ENCODE measurements at regions not wholly inside any gene's neighbourhood (a gene's known extent, or its start where the extent isn't known, plus 50 kb on each side); places are given as distances from the start of the nearest gene placed in this dataset.

GRCh38 chr9:87255431-87256155 lies 242.1 kb upstream of the DAPK1 start:
- TF ChIP-seq, protein P1, sequence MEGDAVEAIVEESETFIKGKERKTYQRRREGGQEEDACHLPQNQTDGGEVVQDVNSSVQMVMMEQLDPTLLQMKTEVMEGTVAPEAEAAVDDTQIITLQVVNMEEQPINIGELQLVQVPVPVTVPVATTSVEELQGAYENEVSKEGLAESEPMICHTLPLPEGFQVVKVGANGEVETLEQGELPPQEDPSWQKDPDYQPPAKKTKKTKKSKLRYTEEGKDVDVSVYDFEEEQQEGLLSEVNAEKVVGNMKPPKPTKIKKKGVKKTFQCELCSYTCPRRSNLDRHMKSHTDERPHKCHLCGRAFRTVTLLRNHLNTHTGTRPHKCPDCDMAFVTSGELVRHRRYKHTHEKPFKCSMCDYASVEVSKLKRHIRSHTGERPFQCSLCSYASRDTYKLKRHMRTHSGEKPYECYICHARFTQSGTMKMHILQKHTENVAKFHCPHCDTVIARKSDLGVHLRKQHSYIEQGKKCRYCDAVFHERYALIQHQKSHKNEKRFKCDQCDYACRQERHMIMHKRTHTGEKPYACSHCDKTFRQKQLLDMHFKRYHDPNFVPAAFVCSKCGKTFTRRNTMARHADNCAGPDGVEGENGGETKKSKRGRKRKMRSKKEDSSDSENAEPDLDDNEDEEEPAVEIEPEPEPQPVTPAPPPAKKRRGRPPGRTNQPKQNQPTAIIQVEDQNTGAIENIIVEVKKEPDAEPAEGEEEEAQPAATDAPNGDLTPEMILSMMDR (IDR thresholded peaks at IDR 0.05) = no peak
- Histone ChIP-seq H3K9me3 (ENCODE audit: control insufficient read depth, insufficient read depth, low read length) (no peaks in the 10 kb centered on the region), H3K4me3 (ENCODE audit: low read length) (no peak overlapping the region), H3K27me3 (ENCODE audit: control insufficient read depth, insufficient read depth, low read length) (no peaks in the 10 kb centered on the region), H3K27ac (ENCODE audit: low read length) (no peak overlapping the region), H3K36me3 (ENCODE audit: control insufficient read depth, insufficient read depth, low read length) (no peaks in the 10 kb centered on the region), H3K4me1 (ENCODE audit: control insufficient read depth, insufficient read depth, low read length) (no peaks in the 10 kb centered on the region)
- H3K4me3 Mint-ChIP-seq = no peak overlapping the region
- H3K9me3 Mint-ChIP-seq = no peaks in the 10 kb centered on the region
- H3K4me1 Mint-ChIP-seq = no peaks in the 10 kb centered on the region
- WGBS (ENCODE audit: insufficient coverage) = 75% methylated on average over 11 of the region's 11 CpGs
- intact Hi-C loops (cut with micrococcal nuclease) = no loop called here
- H3K27me3 Mint-ChIP-seq (ENCODE audit: low read depth in 2 of 2) = peaks cover 9 to 39% of the 10 kb centered on the region in 2 donors
- H3K36me3 Mint-ChIP-seq = no peaks in the 10 kb centered on the region
- H3K27ac Mint-ChIP-seq = no peak overlapping the region
- ATAC-seq = no peak
- no peak for DNase-seq

DNA sequence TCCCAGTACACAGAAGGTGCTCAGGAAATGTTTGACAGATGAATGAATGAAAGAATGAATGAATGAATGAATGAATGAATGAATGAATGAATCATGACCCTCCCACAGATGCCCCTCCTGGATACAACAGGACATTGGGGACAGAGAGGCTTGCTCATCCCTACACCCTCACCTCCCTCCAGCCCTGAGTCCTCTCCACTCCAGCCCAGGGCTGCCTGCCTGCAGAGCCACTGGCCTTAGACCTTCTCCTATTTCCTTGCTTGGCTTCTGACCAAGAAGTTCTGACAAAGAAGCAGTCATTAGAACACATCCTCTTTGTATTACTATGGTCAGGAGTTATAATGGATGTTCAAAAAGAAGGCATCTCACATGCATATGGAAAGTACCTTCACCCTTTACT lies 240.7 kb upstream of the DAPK1 start:
- no peak for ATAC-seq
- H3K4me1 Mint-ChIP-seq = no peaks in the 10 kb centered on the region

GRCh38 chr9:87259543-87260518 lies 237.8 kb upstream of the DAPK1 start:
- Histone ChIP-seq H3K4me3 (ENCODE audit: low read length) (no peak overlapping the region), H3K27ac (ENCODE audit: low read length) (no peak overlapping the region), H3K36me3 (ENCODE audit: control insufficient read depth, insufficient read depth, low read length) (no peaks in the 10 kb centered on the region), H3K9me3 (ENCODE audit: control insufficient read depth, insufficient read depth, low read length) (no peaks in the 10 kb centered on the region), H3K4me1 (ENCODE audit: control insufficient read depth, insufficient read depth, low read length) (no peaks in the 10 kb centered on the region), H3K27me3 (ENCODE audit: control insufficient read depth, insufficient read depth, low read length) (no peaks in the 10 kb centered on the region)
- H3K27me3 Mint-ChIP-seq (ENCODE audit: low read depth in 2 of 2) = peaks cover 16 to 23% of the 10 kb centered on the region in 2 donors
- TF ChIP-seq, protein P1 (IDR thresholded peaks at IDR 0.05) = no peak
- intact Hi-C loops (cut with micrococcal nuclease) = no loop called here
- WGBS (ENCODE audit: insufficient coverage) = 82% methylated on average over 17 of the region's 20 CpGs
- no peaks in the 10 kb centered on the region for H3K9me3 Mint-ChIP-seq
- no peak overlapping the region for H3K27ac Mint-ChIP-seq
- no peaks in the 10 kb centered on the region for H3K4me1 Mint-ChIP-seq
- DNase-seq (no peak), ATAC-seq (no peak)
- H3K4me3 Mint-ChIP-seq = no peak overlapping the region
- no peaks in the 10 kb centered on the region for H3K36me3 Mint-ChIP-seq

More for the DNA sequence above, 240.7 kb upstream of the DAPK1 start:
- Histone ChIP-seq H3K27ac (ENCODE audit: low read length) (no peak overlapping the region), H3K9me3 (ENCODE audit: control insufficient read depth, insufficient read depth, low read length) (no peaks in the 10 kb centered on the region), H3K36me3 (ENCODE audit: control insufficient read depth, insufficient read depth, low read length) (no peaks in the 10 kb centered on the region), H3K27me3 (ENCODE audit: control insufficient read depth, insufficient read depth, low read length) (no peaks in the 10 kb centered on the region), H3K4me1 (ENCODE audit: control insufficient read depth, insufficient read depth, low read length) (no peaks in the 10 kb centered on the region), H3K4me3 (ENCODE audit: low read length) (no peak overlapping the region)
- H3K4me3 Mint-ChIP-seq = no peak overlapping the region
- no peaks in the 10 kb centered on the region for H3K9me3 Mint-ChIP-seq
- no peak for DNase-seq
- TF ChIP-seq, protein P1 (IDR thresholded peaks at IDR 0.05) = no peak
- intact Hi-C loops (cut with micrococcal nuclease) = no loop called here
- no peaks in the 10 kb centered on the region for H3K36me3 Mint-ChIP-seq
- H3K27me3 Mint-ChIP-seq (ENCODE audit: low read depth in 2 of 2) = peaks cover 9 to 31% of the 10 kb centered on the region in 2 donors
- H3K27ac Mint-ChIP-seq = no peak overlapping the region
